ENCODE measurements at regions not wholly inside any gene's neighbourhood (a gene's known extent, or its start where the extent isn't known, plus 50 kb on each side); places are given as distances from the start of the nearest gene placed in this dataset.

DNA sequence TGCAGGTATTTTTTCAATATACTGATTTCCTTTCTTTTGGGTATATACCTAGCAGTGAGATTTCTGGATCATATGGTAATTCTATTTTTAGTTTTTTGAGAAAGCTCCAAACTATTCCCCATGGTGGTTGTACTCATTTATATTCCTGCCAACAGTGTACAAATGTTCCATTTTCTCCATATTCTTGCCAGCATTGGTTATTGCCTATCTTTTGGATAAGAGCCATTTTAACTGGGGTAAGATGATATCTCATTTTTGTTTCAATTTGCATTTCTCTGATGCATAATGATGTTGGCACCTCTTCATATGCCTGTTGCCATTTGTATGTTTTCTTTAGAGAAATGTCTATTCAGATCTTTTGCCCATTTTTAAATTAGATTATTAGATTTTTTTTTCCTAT, 85.6 kb upstream of the FST start:
- Histone ChIP-seq H3K27ac (no peak overlapping the region), H3K36me3 (no peaks in the 10 kb centered on the region), H3K4me1 (no peaks in the 10 kb centered on the region), H3K9me3 (no peaks in the 10 kb centered on the region), H3K27me3 (no peaks in the 10 kb centered on the region), H3K4me3 (no peak overlapping the region)
- TF ChIP-seq POLR2A (IDR thresholded peaks at IDR 0.05): no peak
- TF ChIP-seq, protein P1, sequence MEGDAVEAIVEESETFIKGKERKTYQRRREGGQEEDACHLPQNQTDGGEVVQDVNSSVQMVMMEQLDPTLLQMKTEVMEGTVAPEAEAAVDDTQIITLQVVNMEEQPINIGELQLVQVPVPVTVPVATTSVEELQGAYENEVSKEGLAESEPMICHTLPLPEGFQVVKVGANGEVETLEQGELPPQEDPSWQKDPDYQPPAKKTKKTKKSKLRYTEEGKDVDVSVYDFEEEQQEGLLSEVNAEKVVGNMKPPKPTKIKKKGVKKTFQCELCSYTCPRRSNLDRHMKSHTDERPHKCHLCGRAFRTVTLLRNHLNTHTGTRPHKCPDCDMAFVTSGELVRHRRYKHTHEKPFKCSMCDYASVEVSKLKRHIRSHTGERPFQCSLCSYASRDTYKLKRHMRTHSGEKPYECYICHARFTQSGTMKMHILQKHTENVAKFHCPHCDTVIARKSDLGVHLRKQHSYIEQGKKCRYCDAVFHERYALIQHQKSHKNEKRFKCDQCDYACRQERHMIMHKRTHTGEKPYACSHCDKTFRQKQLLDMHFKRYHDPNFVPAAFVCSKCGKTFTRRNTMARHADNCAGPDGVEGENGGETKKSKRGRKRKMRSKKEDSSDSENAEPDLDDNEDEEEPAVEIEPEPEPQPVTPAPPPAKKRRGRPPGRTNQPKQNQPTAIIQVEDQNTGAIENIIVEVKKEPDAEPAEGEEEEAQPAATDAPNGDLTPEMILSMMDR (IDR thresholded peaks at IDR 0.05): no peak
- DNase-seq: no peak

- Histone ChIP-seq H3K36me3 (no peaks in the 10 kb centered on the region), H3K4me3 (no peak overlapping the region), H3K4me1 (no peaks in the 10 kb centered on the region), H3K9me3 (no peaks in the 10 kb centered on the region), H3K27me3 (no peaks in the 10 kb centered on the region), H3K27ac (no peak overlapping the region)
- TF ChIP-seq, protein P1 (IDR thresholded peaks at IDR 0.05): no peak
- no peak for TF ChIP-seq POLR2A (IDR thresholded peaks at IDR 0.05)
- no peak for DNase-seq
Measured at GRCh38 chr5:53397141-53397757, 83.2 kb upstream of the FST start.

DNA sequence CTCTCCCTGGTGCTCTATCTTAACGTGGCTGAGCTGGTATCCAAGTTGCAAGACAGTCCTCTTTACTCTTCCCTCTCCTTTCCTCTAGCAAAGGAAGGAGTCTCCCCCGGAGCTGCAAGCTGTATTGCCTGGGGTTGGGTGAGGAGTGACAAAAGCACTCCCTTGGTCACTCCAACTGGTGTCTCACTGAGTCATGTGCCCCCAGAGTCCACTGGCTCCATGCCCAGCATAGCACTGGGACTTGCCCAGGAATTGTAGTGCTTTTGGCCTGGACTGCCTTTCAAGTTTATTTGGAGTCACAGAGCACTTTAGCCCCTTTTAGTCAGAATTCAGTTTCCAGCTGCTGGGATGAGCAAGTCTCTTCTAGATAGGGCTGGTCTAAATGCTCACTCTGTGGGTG, 82.6 kb upstream of the FST start:
- no peaks in the 10 kb centered on the region for H3K27me3 ChIP-seq
- no peak for DNase-seq
- H3K9me3 ChIP-seq: no peaks in the 10 kb centered on the region
- no peak for TF ChIP-seq POLR2A (IDR thresholded peaks at IDR 0.05)
- TF ChIP-seq, protein P1 (IDR thresholded peaks at IDR 0.05): no peak
- no peak overlapping the region for H3K4me3 ChIP-seq
- H3K36me3 ChIP-seq: no peaks in the 10 kb centered on the region
- no peak overlapping the region for H3K27ac ChIP-seq
- no peaks in the 10 kb centered on the region for H3K4me1 ChIP-seq

- no peaks in the 10 kb centered on the region for H3K9me3 ChIP-seq
- no peaks in the 10 kb centered on the region for H3K4me1 ChIP-seq
- no peaks in the 10 kb centered on the region for H3K27me3 ChIP-seq
- H3K36me3 ChIP-seq: no peaks in the 10 kb centered on the region
- H3K4me3 ChIP-seq: no peak overlapping the region
- H3K27ac ChIP-seq: no peak overlapping the region
- TF ChIP-seq, protein P1 (IDR thresholded peaks at IDR 0.05): no peak
- no peak for TF ChIP-seq POLR2A (IDR thresholded peaks at IDR 0.05)
- no peak for DNase-seq
Measured at GRCh38 chr5:53399926-53400697, 80.3 kb upstream of the FST start.

- H3K9me3 ChIP-seq: no peaks in the 10 kb centered on the region
- H3K27ac ChIP-seq: no peak overlapping the region
- TF ChIP-seq, protein P1 (IDR thresholded peaks at IDR 0.05): no peak
- TF ChIP-seq POLR2A (IDR thresholded peaks at IDR 0.05): no peak
- no peaks in the 10 kb centered on the region for H3K4me1 ChIP-seq
- no peak for DNase-seq
- H3K4me3 ChIP-seq: no peak overlapping the region
- H3K27me3 ChIP-seq: no peaks in the 10 kb centered on the region
- H3K36me3 ChIP-seq: no peaks in the 10 kb centered on the region
Measured at GRCh38 chr5:53403291-53403690, 77.1 kb upstream of the FST start.

Data from Peyer's patch (tissue), 4 donors.